22Rv1 (cell line): ENCODE measurements at regions not wholly inside any gene's neighbourhood (a gene's known extent, or its start where the extent isn't known, plus 50 kb on each side); places are given as distances from the start of the nearest gene placed in this dataset.

Source experiments
- H3K27ac ChIP-seq: fragments of 450-650 bp; 2 replicates; pipeline ENCODE4 v1.5.1; 2017
- ZFX ChIP-seq: fragments of 450-650 bp; IDR thresholded peaks from 2 replicates; pipeline ENCODE4 v1.6.1; 2017; ENCODE audit warnings: antibody characterized with exemption, borderline replicate concordance
- TF ChIP-seq, protein P1 (sequence below): fragments of 450-650 bp; IDR thresholded peaks from 2 replicates; pipeline ENCODE4 v1.5.1; 2017; ENCODE audit warnings: mild to moderate bottlenecking

DNA sequence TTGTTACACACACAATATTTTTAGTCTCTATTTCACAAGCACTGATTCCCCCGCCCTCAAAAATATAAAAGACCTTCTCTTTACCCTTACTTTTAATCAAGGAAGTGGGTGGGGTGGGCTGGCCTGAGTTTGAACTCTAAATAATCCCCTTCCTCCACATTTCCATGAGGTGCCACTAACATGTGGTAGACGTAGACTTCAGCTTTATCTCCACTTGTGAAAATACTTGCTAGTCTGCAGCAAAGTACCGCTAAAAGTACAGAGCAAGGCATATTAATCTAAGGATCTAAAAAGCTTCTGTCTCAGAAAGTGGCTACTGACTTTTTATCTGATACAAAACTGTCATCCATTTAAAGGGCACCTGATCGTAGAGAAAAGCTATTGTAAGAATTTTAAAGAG, 739.6 kb upstream of the SLC10A2 start:
- TF ChIP-seq, protein P1, sequence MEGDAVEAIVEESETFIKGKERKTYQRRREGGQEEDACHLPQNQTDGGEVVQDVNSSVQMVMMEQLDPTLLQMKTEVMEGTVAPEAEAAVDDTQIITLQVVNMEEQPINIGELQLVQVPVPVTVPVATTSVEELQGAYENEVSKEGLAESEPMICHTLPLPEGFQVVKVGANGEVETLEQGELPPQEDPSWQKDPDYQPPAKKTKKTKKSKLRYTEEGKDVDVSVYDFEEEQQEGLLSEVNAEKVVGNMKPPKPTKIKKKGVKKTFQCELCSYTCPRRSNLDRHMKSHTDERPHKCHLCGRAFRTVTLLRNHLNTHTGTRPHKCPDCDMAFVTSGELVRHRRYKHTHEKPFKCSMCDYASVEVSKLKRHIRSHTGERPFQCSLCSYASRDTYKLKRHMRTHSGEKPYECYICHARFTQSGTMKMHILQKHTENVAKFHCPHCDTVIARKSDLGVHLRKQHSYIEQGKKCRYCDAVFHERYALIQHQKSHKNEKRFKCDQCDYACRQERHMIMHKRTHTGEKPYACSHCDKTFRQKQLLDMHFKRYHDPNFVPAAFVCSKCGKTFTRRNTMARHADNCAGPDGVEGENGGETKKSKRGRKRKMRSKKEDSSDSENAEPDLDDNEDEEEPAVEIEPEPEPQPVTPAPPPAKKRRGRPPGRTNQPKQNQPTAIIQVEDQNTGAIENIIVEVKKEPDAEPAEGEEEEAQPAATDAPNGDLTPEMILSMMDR = no peak
- no peak for TF ChIP-seq ZFX

DNA sequence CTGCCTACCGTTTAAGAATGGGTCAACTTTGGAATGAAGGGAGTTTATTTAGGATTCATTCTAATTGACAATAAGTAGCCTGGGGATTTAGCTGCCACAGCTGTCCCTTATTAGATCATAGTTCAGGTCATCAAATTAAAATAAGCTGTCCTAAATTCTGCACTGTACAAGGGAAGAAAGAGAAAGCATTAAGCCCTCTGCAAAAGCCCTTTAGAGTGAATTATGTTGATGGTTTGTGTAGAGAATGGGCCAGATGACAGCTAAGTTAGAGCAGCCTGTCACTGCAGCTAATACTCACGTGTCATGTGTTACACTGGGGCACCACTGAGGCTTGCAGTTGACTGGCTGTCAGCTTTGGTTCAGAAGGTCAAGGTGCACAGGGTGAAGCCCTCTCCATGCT, 737.1 kb upstream of the SLC10A2 start:
- H3K27ac ChIP-seq = no peak overlapping the region
- TF ChIP-seq, protein P1 = no peak
- no peak for TF ChIP-seq ZFX

More for the DNA sequence above, 739.6 kb upstream of the SLC10A2 start:
- no peak overlapping the region for H3K27ac ChIP-seq

DNA sequence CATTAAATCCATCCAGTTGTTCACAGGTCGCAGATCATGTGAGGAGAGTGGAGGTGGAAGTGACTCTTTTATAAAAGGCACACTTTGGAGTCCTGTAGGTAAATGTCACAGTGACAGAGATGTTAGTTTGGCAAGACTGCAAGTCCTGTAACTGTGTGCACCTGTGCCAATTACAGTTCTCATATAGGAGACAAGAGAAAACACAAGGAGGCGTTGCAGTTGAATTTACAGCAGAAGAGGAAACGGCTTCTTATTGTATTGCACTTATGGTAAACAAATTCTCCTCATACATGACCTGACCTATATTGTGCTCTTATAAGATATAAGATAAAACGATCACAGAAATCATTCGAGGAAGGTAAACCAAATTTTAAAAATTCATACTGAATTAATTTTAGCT, 732.8 kb upstream of the SLC10A2 start:
- TF ChIP-seq, protein P1 = no peak
- no peak for TF ChIP-seq ZFX

DNA sequence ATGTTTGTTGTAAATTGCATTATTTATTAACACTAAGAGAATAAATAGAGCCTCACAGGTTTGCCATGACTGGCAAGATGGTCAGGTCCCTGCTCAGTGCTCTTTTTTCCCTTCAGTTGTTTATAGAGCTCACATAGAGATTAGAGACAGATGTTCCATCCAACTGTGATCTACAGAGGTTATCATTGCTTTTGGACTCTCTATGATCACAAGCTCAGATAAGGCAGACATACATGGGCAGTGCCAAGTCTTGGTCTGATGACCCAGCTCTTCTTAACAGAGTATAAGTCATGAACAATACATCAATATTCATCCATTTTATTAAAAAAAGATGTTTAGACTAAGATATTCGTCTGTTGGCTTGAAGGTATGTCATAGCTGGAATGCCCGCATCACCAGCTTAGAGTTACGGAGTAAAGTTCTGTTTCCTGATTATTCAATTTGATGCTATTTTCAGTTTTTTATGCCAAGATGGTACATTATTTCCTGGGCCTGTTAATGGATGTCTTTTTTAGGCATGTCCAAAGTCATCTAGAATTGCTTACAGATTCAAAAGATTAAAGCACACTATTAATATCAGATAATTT, 729.8 kb upstream of the SLC10A2 start:
- TF ChIP-seq ZFX = no peak
- TF ChIP-seq, protein P1 = no peak
- H3K27ac ChIP-seq = no peak overlapping the region

More for the DNA sequence above, 732.8 kb upstream of the SLC10A2 start:
- H3K27ac ChIP-seq = no peak overlapping the region

DNA sequence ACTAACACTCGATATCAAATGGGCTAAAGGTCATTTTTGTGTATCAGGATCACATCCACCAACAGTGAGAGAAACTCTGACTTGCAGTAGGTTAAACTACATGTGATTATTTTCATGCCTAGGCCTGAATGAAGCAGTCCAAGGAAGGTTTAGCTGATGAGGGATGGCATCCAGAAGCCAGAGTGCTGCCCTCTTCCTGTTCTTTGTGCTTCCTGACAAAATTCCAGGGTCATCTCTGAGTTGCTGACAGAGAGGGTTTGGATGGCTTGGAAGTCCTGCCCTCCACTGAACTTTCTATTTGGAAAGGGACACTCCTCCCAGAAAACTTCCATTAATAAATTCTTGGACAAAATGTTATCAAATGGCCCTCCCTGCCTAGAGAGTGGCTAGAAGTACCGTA, 728.3 kb upstream of the SLC10A2 start:
- TF ChIP-seq ZFX = no peak
- TF ChIP-seq, protein P1 = no peak
- H3K27ac ChIP-seq = no peak overlapping the region

DNA sequence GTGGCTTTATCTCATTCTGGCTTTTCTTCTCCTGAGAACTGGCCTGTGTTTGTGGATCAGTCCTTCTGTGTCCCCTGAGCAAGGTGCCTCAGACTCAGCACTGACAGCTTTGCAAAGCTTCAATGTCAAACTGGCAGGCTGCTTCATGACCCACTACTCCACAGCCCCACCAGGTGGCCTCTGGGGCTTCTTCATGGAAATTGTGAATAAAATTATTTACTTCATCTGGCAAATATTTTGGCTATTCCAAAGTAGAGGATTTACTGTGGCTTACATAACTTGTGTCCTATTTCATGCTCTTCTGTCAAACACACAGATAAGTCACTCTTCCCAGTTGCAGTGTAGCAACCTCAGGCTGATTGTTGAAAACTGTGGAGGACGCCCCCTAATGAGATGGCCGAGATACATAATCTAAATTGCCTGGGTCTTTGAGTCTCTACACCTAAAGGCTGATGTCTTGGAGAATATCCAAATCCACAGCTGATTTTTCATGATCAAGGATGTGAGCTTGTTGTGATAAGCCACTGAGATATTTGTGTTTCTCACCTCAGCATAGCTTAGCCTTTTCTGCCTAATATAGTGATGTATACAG, 721.9 kb upstream of the SLC10A2 start:
- TF ChIP-seq, protein P1 = peak; percentile 52
- TF ChIP-seq ZFX = no peak
- no peak overlapping the region for H3K27ac ChIP-seq

DNA sequence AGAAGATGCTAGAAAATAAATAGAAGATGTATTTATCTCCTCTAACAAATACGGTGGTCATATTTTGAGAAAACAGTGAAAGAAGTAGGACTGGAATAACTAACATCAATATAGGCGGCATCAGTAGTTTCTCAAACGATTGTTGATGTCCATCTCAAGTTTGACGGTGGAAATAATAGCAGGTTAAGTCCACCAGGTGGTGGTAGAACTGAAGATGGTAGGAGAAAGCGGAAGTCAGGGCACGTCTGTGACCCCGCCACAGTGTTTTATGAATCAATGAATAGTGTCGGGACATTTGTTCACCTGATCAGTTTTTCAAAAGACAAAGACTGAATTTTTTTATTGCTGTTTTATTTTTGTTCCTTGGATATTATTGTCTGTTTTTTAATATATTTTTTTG, 706.4 kb upstream of the SLC10A2 start:
- no peak overlapping the region for H3K27ac ChIP-seq
- no peak for TF ChIP-seq ZFX
- TF ChIP-seq, protein P1 = peak; percentile 59
